HK-2 (cell line): ENCODE measurements at regions not wholly inside any gene's neighbourhood (a gene's known extent, or its start where the extent isn't known, plus 50 kb on each side); places are given as distances from the start of the nearest gene placed in this dataset.

Source experiments
- DNase-seq: peaks from one replicate; pipeline ENCODE4 v3.0.0-alpha.2; 2018; ENCODE audit not compliant: unreplicated experiment

GRCh38 chr10:61000769-61001730 is 57.1 kb upstream of the RHOBTB1 start:
- DNase-seq = peak; percentile 20

DNA sequence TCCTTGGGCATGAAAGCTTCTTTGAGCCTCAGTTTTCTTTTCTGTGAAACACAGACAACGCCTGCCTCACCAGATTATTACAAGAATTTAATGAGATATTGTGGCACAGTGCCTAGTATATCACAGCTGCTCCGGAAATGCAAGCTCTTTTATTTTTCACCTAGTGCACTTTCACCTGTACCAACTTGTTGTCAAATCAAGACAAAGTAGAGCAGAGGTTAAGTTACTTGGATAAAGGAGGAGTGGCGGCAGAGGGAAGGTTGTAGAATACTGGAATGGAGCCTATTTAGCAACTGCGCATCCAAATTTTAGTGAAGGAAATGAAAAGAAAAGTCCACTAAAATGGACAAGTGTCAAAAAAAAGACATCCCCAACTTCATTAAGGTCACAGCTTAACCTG is 54.9 kb upstream of the RHOBTB1 start:
- no peak for DNase-seq

DNA sequence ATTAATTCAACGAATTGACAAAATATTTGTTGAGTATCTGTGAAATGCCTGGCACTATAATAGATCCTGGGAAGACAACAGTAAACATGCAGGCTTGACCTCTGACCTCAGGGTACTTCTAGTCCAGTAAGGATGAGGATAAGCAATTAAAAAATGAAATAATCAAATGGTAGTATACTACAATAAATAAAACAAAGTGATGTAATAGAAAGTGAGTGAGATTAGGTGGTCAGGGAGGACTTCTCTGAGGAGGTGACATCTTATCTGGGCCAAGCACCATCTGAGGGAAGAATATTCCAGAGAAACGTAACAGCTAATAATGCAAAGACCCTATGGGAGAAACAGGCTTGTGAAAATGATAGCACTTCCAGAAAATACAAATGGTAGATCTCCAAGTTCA is 50.1 kb upstream of the RHOBTB1 start:
- DNase-seq = no peak
